ENCODE measurements at regions not wholly inside any gene's neighbourhood (a gene's known extent, or its start where the extent isn't known, plus 50 kb on each side); places are given as distances from the start of the nearest gene placed in this dataset.

- Histone ChIP-seq H3K9me3 (peaks cover 0 to 8% of the 10 kb centered on the region in 2 donors), H3K4me1 (no peaks in the 10 kb centered on the region), H3K27ac (no peak overlapping the region), H3K36me3 (no peaks in the 10 kb centered on the region), H3K4me3 (no peak overlapping the region), H3K27me3 (no peaks in the 10 kb centered on the region)
- intact Hi-C loops (cut with DNase I), result no loop called here
- TF ChIP-seq CTCF (IDR thresholded peaks at IDR 0.05), result no peak
- ATAC-seq (no peak), DNase-seq (no peak)
Observed at GRCh38 chr7:45367026-45367425, 207.1 kb upstream of the ADCY1 start.

- intact Hi-C loops (cut with DNase I), result no loop called here
- DNase-seq, result no peak
- no peaks in the 10 kb centered on the region for H3K36me3 ChIP-seq
- no peak overlapping the region for H3K4me3 ChIP-seq
- ATAC-seq, result no peak
- H3K27ac ChIP-seq, result no peak overlapping the region
- TF ChIP-seq CTCF (IDR thresholded peaks at IDR 0.05), result no peak
- H3K27me3 ChIP-seq, result no peaks in the 10 kb centered on the region
- H3K4me1 ChIP-seq, result no peaks in the 10 kb centered on the region
- peaks cover 0 to 8% of the 10 kb centered on the region in 2 donors for H3K9me3 ChIP-seq
Observed at GRCh38 chr7:45368129-45368807, 205.9 kb upstream of the ADCY1 start.

GRCh38 chr7:45384499-45384898 lies 189.7 kb upstream of the ADCY1 start:
- intact Hi-C loops (cut with DNase I), result no loop called here
- H3K4me3 ChIP-seq, result no peak overlapping the region

GRCh38 chr7:45387837-45388236 lies 186.3 kb upstream of the ADCY1 start:
- H3K36me3 ChIP-seq, result no peaks in the 10 kb centered on the region
- H3K4me1 ChIP-seq, result no peaks in the 10 kb centered on the region
- ATAC-seq (no peak), DNase-seq (no peak)
- H3K27me3 ChIP-seq, result peaks cover 0 to 8% of the 10 kb centered on the region in 2 donors
- H3K4me3 ChIP-seq, result no peak overlapping the region
- no peak for TF ChIP-seq CTCF (IDR thresholded peaks at IDR 0.05)
- peaks cover 0 to 6% of the 10 kb centered on the region in 2 donors for H3K9me3 ChIP-seq
- H3K27ac ChIP-seq, result no peak overlapping the region
- intact Hi-C loops (cut with DNase I), result no loop called here

More at GRCh38 chr7:45384499-45384898, 189.7 kb upstream of the ADCY1 start:
- no peak for TF ChIP-seq CTCF (IDR thresholded peaks at IDR 0.05)
- DNase-seq (no peak), ATAC-seq (no peak)
- H3K27ac ChIP-seq, result no peak overlapping the region
- H3K27me3 ChIP-seq, result no peaks in the 10 kb centered on the region
- H3K9me3 ChIP-seq, result peaks cover 0 to 3% of the 10 kb centered on the region in 2 donors
- H3K4me1 ChIP-seq, result no peaks in the 10 kb centered on the region
- H3K36me3 ChIP-seq, result no peaks in the 10 kb centered on the region

- no peak for TF ChIP-seq CTCF (IDR thresholded peaks at IDR 0.05)
- H3K27me3 ChIP-seq, result peaks cover 0 to 8% of the 10 kb centered on the region in 2 donors
- no peak overlapping the region for H3K4me3 ChIP-seq
- H3K36me3 ChIP-seq, result no peaks in the 10 kb centered on the region
- intact Hi-C loops (cut with DNase I), result no loop called here
- ATAC-seq (no peak), DNase-seq (no peak)
- H3K9me3 ChIP-seq, result peaks cover 0 to 12% of the 10 kb centered on the region in 2 donors
- no peaks in the 10 kb centered on the region for H3K4me1 ChIP-seq
- no peak overlapping the region for H3K27ac ChIP-seq
Observed at GRCh38 chr7:45389073-45389872, 184.9 kb upstream of the ADCY1 start.
